ENCODE measurements at regions not wholly inside any gene's neighbourhood (a gene's known extent, or its start where the extent isn't known, plus 50 kb on each side); places are given as distances from the start of the nearest gene placed in this dataset.

- Histone ChIP-seq H3K9me3 (replicated peaks) (no peaks in the 10 kb centered on the region), H3K4me1 (peaks cover 3% of the 10 kb centered on the region), H3K27ac (replicated peaks) (no peak overlapping the region), H3K27me3 (ENCODE audit: low read depth) (no peaks in the 10 kb centered on the region), H3K4me3 (no peak overlapping the region), H3K36me3 (no peaks in the 10 kb centered on the region)
- TF ChIP-seq CTCF (IDR thresholded peaks at IDR 0.05; ENCODE audit: borderline replicate concordance), result no peak
- intact Hi-C loops (cut with micrococcal nuclease), result no loop called here
- no peak for DNase-seq
Observed at GRCh38 chr1:163933437-163933836, 611.7 kb downstream of the NUF2 start.

- H3K9me3 ChIP-seq (replicated peaks), result no peaks in the 10 kb centered on the region
- no peak overlapping the region for H3K4me3 ChIP-seq
- no peaks in the 10 kb centered on the region for H3K36me3 ChIP-seq
- DNase-seq, result no peak
- intact Hi-C loops (cut with micrococcal nuclease), result no loop called here
- no peaks in the 10 kb centered on the region for H3K4me1 ChIP-seq
- no peak for TF ChIP-seq CTCF (IDR thresholded peaks at IDR 0.05; ENCODE audit: borderline replicate concordance)
- no peak overlapping the region for H3K27ac ChIP-seq (replicated peaks)
- no peaks in the 10 kb centered on the region for H3K27me3 ChIP-seq (ENCODE audit: low read depth)
Observed at GRCh38 chr1:163935738-163936374, 614.1 kb downstream of the NUF2 start.

GRCh38 chr1:163959622-163960021 lies 599.4 kb upstream of the PBX1 start:
- H3K27me3 ChIP-seq (ENCODE audit: low read depth), result no peaks in the 10 kb centered on the region
- no peaks in the 10 kb centered on the region for H3K4me1 ChIP-seq
- DNase-seq, result no peak
- no peak for TF ChIP-seq CTCF (IDR thresholded peaks at IDR 0.05; ENCODE audit: borderline replicate concordance)
- H3K36me3 ChIP-seq, result no peaks in the 10 kb centered on the region
- H3K27ac ChIP-seq (replicated peaks), result no peak overlapping the region
- intact Hi-C loops (cut with micrococcal nuclease), result no loop called here
- H3K4me3 ChIP-seq, result no peak overlapping the region
- peaks cover 53% of the 10 kb centered on the region for H3K9me3 ChIP-seq (replicated peaks)

- TF ChIP-seq CTCF (IDR thresholded peaks at IDR 0.05; ENCODE audit: borderline replicate concordance), result no peak
- DNase-seq, result no peak
- H3K9me3 ChIP-seq (replicated peaks), result peaks cover 39% of the 10 kb centered on the region
- H3K27ac ChIP-seq (replicated peaks), result no peak overlapping the region
- H3K4me3 ChIP-seq, result no peak overlapping the region
- intact Hi-C loops (cut with micrococcal nuclease), result no loop called here
- H3K36me3 ChIP-seq, result no peaks in the 10 kb centered on the region
- H3K27me3 ChIP-seq (ENCODE audit: low read depth), result no peaks in the 10 kb centered on the region
- H3K4me1 ChIP-seq, result no peaks in the 10 kb centered on the region
Observed at GRCh38 chr1:163970151-163970550, 588.8 kb upstream of the PBX1 start.

GRCh38 chr1:163970699-163971098 lies 588.3 kb upstream of the PBX1 start:
- Histone ChIP-seq H3K27me3 (ENCODE audit: low read depth) (no peaks in the 10 kb centered on the region), H3K36me3 (no peaks in the 10 kb centered on the region), H3K27ac (replicated peaks) (no peak overlapping the region), H3K9me3 (replicated peaks) (peaks cover 33% of the 10 kb centered on the region), H3K4me1 (no peaks in the 10 kb centered on the region), H3K4me3 (no peak overlapping the region)
- intact Hi-C loops (cut with micrococcal nuclease), result no loop called here
- DNase-seq, result no peak
- no peak for TF ChIP-seq CTCF (IDR thresholded peaks at IDR 0.05; ENCODE audit: borderline replicate concordance)
